Endothelial cell of umbilical vein (primary cell): ENCODE measurements at regions not wholly inside any gene's neighbourhood (a gene's known extent, or its start where the extent isn't known, plus 50 kb on each side); places are given as distances from the start of the nearest gene placed in this dataset.
"Not testable (repeated sequence)": the region's sequence is repeated elsewhere in the genome, so short reads cannot be mapped to it uniquely, and the experiment has no call there.

Experiments
- BruUV-seq: library from RNA; stranded (reverse); fragments of 400-500 nt; replicated peaks from 2 replicates; lab custom pipeline; 2021; lab: Mats Ljungman, UMichigan
- CTCF ChIA-PET: fragments of 300-600, 350-600 bp; sonication (Branson Sonifier 250); formaldehyde crosslinking; loops from one replicate; lab custom pipeline; 2021; ENCODE audit warnings: antibody characterized with exemption, inconsistent platforms; lab: Charles Lee
- POLR2A ChIA-PET: fragments of 300-600, 350-600 bp; sonication (Branson Sonifier 250); formaldehyde crosslinking; loops from one replicate; lab custom pipeline; 2021; ENCODE audit warnings: antibody characterized with exemption, inconsistent platforms; lab: Charles Lee
- DNase-seq: peaks from one replicate; pipeline ENCODE4 v3.0.0-alpha.2; 2011; ENCODE audit warnings: low read depth, low spot score
- FAIRE-seq: peaks from 2 replicates; lab custom pipeline; 2011; peaks lifted over from hg19 to GRCh38; lab: Jason Lieb, UNC
- H2AFZ ChIP-seq: 2 replicates; pipeline ENCODE4 v1.6.0; 2012; ENCODE audit warnings: low read depth, low read length, control low read depth, inconsistent platforms
- H3K27ac ChIP-seq: 2 replicates; pipeline ENCODE4 v1.5.1; 2011; ENCODE audit warnings: low read depth, mild to moderate bottlenecking, control low read depth, low read length, moderate library complexity; ENCODE audit not compliant: insufficient read depth
- H3K27me3 ChIP-seq, 2 experiments: 2 replicates each; pipeline versions ENCODE4 v1.6.0 to v1.6.1; 2011; ENCODE audit warnings: low read length in 2 of 2, mixed read lengths in 1 of 2; ENCODE audit not compliant: control insufficient read depth in 2 of 2, insufficient read depth in 2 of 2
- H3K36me3 ChIP-seq, 2 experiments: 2 replicates in 1 of 2; 3 replicates in 1 of 2; pipeline ENCODE4 v1.5.1; 2011; ENCODE audit warnings: low read length in 2 of 2, mild to moderate bottlenecking in 1 of 2, moderate library complexity in 1 of 2; ENCODE audit not compliant: control insufficient read depth in 2 of 2, insufficient read depth in 2 of 2; ENCODE audit errors: extremely low read depth in 1 of 2
- H3K4me1 ChIP-seq: 3 replicates; pipeline ENCODE4 v1.5.1; 2011; ENCODE audit warnings: mild to moderate bottlenecking, low read length; ENCODE audit not compliant: control insufficient read depth, insufficient read depth; ENCODE audit errors: extremely low read depth
- H3K4me2 ChIP-seq: 2 replicates; pipeline ENCODE4 v1.6.1; 2011; ENCODE audit warnings: low read length, control low read depth, mixed read lengths; ENCODE audit not compliant: insufficient read depth
- H3K4me3 ChIP-seq, 3 experiments: fragments of 200-600 bp in 1 of 3; sonication (generic), shearing (Covaris generic) in 1 of 3; replicated peaks in 1 of 3; 2 replicates each; pipeline ENCODE4 v1.5.1; 2011 to 2016; ENCODE audit warnings: control low read depth in 3 of 3, low read length in 3 of 3, mild to moderate bottlenecking in 2 of 3, inconsistent platforms in 1 of 3, low read depth in 1 of 3, moderate library complexity in 1 of 3; ENCODE audit not compliant: insufficient read depth in 1 of 3
- H3K79me2 ChIP-seq: 2 replicates; pipeline ENCODE4 v1.6.0; 2012; ENCODE audit warnings: low read length, inconsistent platforms; ENCODE audit not compliant: control insufficient read depth, insufficient read depth
- H3K9ac ChIP-seq: replicated peaks from 2 replicates; pipeline ENCODE3; 2011; ENCODE audit warnings: low read length, control low read depth; ENCODE audit not compliant: insufficient read depth; ENCODE audit errors: extremely low read depth
- H3K9me1 ChIP-seq: replicated peaks from 3 replicates; pipeline ENCODE4 v1.6.0; 2011; ENCODE audit warnings: mild to moderate bottlenecking, low read length; ENCODE audit not compliant: control insufficient read depth, insufficient read depth; ENCODE audit errors: extremely low read depth
- H3K9me3 ChIP-seq: replicated peaks from 2 replicates; pipeline ENCODE4 v1.5.1; 2012; ENCODE audit warnings: low read length, inconsistent platforms; ENCODE audit not compliant: control insufficient read depth, insufficient read depth
- H4K20me1 ChIP-seq: replicated peaks from 2 replicates; pipeline ENCODE3; 2011; ENCODE audit warnings: mild to moderate bottlenecking, low read length; ENCODE audit not compliant: control insufficient read depth, insufficient read depth; ENCODE audit errors: extremely low read depth
- EZH2 ChIP-seq: IDR thresholded peaks from 2 replicates; pipeline ENCODE4 v1.6.1; 2012; ENCODE audit warnings: borderline replicate concordance, low read depth, mild to moderate bottlenecking, moderate library complexity, low read length, inconsistent platforms; ENCODE audit not compliant: severe bottlenecking
- FOS ChIP-seq: IDR thresholded peaks from 2 replicates; pipeline ENCODE4 v1.6.1; 2011; ENCODE audit warnings: mild to moderate bottlenecking, low read length, moderate library complexity, borderline replicate concordance; ENCODE audit not compliant: insufficient read depth
- GATA2 ChIP-seq: IDR thresholded peaks from 2 replicates; pipeline ENCODE4 v1.7.0; 2011; ENCODE audit warnings: low read depth, mild to moderate bottlenecking, moderate library complexity, mixed read lengths, low read length; ENCODE audit not compliant: insufficient read length, insufficient read depth
- JUN ChIP-seq: IDR thresholded peaks from 2 replicates; pipeline ENCODE4 v1.6.1; 2011; ENCODE audit warnings: borderline replicate concordance, low read depth; ENCODE audit not compliant: insufficient read length, insufficient read depth
- MYC ChIP-seq: IDR thresholded peaks from one replicate; pipeline ENCODE4 v1.6.1; 2011; ENCODE audit warnings: mild to moderate bottlenecking, low read depth, low read length
- POLR2A ChIP-seq: IDR thresholded peaks from 2 replicates; pipeline ENCODE4 v1.6.1; 2012; ENCODE audit warnings: low read depth, mild to moderate bottlenecking, control low read depth, low read length
- POLR2AphosphoS5 ChIP-seq: IDR thresholded peaks from 2 replicates; pipeline ENCODE4 v1.6.1; 2012; ENCODE audit warnings: low read depth, mild to moderate bottlenecking, control low read depth, low read length, moderate library complexity; ENCODE audit not compliant: insufficient read depth
- dilution Hi-C: fragments of 300-500 bp; cut with MboI; formaldehyde crosslinking; loops from one replicate; pipeline ENCODE4 v1.15.0; 2019; ENCODE audit warnings: low sequenced_read_pairs; ENCODE audit not compliant: extremely low pct_ligation_motif_present
- intact Hi-C: fragments of 100-400 bp; cut with micrococcal nuclease; formaldehyde crosslinking; loops from one replicate; pipeline ENCODE4 v1.10.0; 2022
- TF ChIP-seq, protein P1 (sequence below), 2 donors: IDR thresholded peaks; 1 replicate in 1 of 2; 2 replicates in 1 of 2; pipeline ENCODE4 v1.5.1; 2011; ENCODE audit warnings: low read length in 2 of 2, mild to moderate bottlenecking in 2 of 2, moderate library complexity in 2 of 2, control low read depth in 1 of 2, inconsistent platforms in 1 of 2, low read depth in 1 of 2; ENCODE audit not compliant: insufficient read depth in 1 of 2; ENCODE audit errors: extremely low read depth in 1 of 2
- TF ChIP-seq, protein P2 (sequence below): IDR thresholded peaks from 2 replicates; pipeline ENCODE4 v1.6.1; 2011; ENCODE audit not compliant: insufficient read depth, insufficient read length

DNA sequence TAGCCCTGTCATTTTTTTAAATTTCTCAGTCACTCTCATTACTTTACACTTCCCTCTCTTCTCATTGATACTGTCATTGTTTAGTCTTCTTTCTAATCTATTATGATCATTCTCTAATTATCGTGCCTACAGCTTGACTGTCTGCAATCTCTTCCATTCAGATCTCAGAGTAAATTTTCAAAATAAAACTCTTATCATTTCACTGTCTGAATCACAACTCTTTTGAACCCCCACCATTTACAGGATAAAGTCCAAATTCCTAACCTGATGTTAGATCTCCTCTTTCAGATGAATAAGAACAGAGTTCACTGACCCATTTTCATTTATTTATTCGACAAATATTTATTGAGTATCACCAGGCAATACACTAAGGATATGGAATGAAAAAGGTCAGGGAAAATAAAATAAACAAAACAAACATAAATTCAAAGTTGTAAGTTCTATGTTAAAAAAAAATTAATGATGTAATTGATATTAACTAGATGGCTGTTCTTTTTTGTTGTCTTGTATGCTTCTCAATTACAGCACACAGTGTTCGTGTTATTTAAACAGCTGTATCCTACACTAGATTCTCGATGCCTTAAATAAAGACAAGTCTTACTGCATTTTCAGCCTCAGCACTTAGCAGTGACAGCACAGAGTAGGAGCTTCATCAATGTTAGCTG, 631.0 kb downstream of the IRS1 start:
- CTCF ChIA-PET = no interaction called here
- TF ChIP-seq JUN = no peak
- no peak for TF ChIP-seq MYC
- TF ChIP-seq EZH2 = no peak
- Histone ChIP-seq H3K9me1 (no peaks in the 10 kb centered on the region), H3K27ac (no peak overlapping the region), H3K9me3 (no peaks in the 10 kb centered on the region), H3K9ac (no peak overlapping the region), H3K4me3 (no peak overlapping the region), H4K20me1 (no peaks in the 10 kb centered on the region), H3K79me2 (no peaks in the 10 kb centered on the region), H3K4me1 (no peaks in the 10 kb centered on the region), H3K27me3 (no peaks in the 10 kb centered on the region), H3K36me3 (no peaks in the 10 kb centered on the region), H2AFZ (no peak overlapping the region), H3K4me2 (no peak overlapping the region)
- intact Hi-C loops = no loop called here
- DNase-seq (no peak), FAIRE-seq (no peak)
- BruUV-seq = no TSS peak
- dilution Hi-C loops = no loop called here
- POLR2A ChIA-PET = no interaction called here

DNA sequence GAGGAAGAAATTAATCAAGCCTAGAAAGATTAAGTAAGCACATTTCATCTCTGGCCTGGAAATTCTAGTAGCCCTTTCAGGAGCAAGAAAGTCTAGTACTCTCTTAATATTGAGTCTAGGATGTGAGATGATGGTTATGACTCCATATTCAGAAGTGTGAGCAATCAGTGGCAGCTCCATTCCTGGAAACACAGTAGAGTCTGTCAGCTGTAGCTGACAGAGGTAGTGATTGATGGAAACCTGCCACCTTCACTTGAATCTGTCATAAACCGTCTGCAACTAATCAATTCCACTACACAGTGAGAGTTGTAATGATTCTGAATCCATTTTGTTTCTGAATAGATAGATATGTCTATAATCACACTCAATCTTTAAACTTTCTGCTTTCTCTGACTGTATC, 635.1 kb downstream of the IRS1 start:
- Histone ChIP-seq H3K27me3 (no peaks in the 10 kb centered on the region), H3K9me3 (no peaks in the 10 kb centered on the region), H3K4me3 (no peak overlapping the region), H4K20me1 (no peaks in the 10 kb centered on the region), H3K27ac (no peak overlapping the region), H3K4me1 (no peaks in the 10 kb centered on the region), H3K4me2 (no peak overlapping the region), H3K9ac (no peak overlapping the region), H3K79me2 (no peaks in the 10 kb centered on the region), H3K36me3 (no peaks in the 10 kb centered on the region), H2AFZ (no peak overlapping the region), H3K9me1 (no peaks in the 10 kb centered on the region)
- ChIA-PET CTCF (no interaction called here), POLR2A (no interaction called here)
- DNase-seq = no peak
- intact Hi-C loops (no loop called here), dilution Hi-C loops (no loop called here)
- TF ChIP-seq POLR2A = no peak
- no peak for TF ChIP-seq MYC
- no peak for TF ChIP-seq GATA2
- TF ChIP-seq FOS = no peak
- no peak for TF ChIP-seq POLR2AphosphoS5
- TF ChIP-seq, protein P1, sequence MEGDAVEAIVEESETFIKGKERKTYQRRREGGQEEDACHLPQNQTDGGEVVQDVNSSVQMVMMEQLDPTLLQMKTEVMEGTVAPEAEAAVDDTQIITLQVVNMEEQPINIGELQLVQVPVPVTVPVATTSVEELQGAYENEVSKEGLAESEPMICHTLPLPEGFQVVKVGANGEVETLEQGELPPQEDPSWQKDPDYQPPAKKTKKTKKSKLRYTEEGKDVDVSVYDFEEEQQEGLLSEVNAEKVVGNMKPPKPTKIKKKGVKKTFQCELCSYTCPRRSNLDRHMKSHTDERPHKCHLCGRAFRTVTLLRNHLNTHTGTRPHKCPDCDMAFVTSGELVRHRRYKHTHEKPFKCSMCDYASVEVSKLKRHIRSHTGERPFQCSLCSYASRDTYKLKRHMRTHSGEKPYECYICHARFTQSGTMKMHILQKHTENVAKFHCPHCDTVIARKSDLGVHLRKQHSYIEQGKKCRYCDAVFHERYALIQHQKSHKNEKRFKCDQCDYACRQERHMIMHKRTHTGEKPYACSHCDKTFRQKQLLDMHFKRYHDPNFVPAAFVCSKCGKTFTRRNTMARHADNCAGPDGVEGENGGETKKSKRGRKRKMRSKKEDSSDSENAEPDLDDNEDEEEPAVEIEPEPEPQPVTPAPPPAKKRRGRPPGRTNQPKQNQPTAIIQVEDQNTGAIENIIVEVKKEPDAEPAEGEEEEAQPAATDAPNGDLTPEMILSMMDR (IDR thresholded peaks at IDR 0.05; ENCODE audit: extremely low read depth in 1 of 2, insufficient read depth in 1 of 2, low read depth in 1 of 2, low read length in 2 of 2) = no peak
- TF ChIP-seq, protein P2, sequence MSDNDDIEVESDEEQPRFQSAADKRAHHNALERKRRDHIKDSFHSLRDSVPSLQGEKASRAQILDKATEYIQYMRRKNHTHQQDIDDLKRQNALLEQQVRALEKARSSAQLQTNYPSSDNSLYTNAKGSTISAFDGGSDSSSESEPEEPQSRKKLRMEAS = no peak
- TF ChIP-seq JUN = no peak
- no peak for TF ChIP-seq EZH2
- no peak for FAIRE-seq
- BruUV-seq = no TSS peak

DNA sequence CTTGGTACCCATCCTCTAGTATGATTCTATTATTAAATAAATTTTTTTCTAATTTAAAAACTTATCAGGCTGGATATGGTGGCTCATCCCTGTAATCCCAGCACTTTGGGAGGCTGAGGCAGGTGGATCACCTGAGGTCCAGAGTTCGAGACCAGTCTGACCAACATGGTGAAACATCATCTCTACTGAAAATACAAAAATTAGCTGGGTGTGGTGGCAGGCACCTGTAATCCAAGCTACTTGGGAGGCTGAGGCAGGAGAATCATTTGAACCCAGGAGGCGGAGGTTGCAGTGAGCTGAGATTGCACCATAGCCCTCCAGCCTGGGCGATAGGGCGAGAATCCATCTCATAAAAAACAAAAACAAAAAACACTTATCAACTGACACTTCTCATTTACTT, 639.0 kb downstream of the IRS1 start:
- H4K20me1 ChIP-seq, H2AFZ ChIP-seq, dilution Hi-C loops, CTCF ChIA-PET, H3K4me2 ChIP-seq, H3K4me1 ChIP-seq, H3K27ac ChIP-seq, H3K4me3 ChIP-seq, POLR2A ChIA-PET, H3K36me3 ChIP-seq, H3K79me2 ChIP-seq, H3K9me3 ChIP-seq, BruUV-seq, H3K9me1 ChIP-seq, H3K27me3 ChIP-seq, DNase-seq, intact Hi-C loops, H3K9ac ChIP-seq, FAIRE-seq: not testable (repeated sequence)
